GM12878 (cell line): ENCODE measurements at regions not wholly inside any gene's neighbourhood (a gene's known extent, or its start where the extent isn't known, plus 50 kb on each side); places are given as distances from the start of the nearest gene placed in this dataset.

Experiments used
- ATAC-seq: fragments of 200-7000 bp; cut with Tn5 transposase; 3 replicates; pipeline ENCODE4 v1.9.1; 2020; ENCODE audit warnings: mild to moderate bottlenecking, moderate library complexity
- BruUV-seq: library from RNA; stranded (reverse); fragments of 400-500 nt; replicated peaks from 2 replicates; lab custom pipeline; 2021; lab: Mats Ljungman, UMichigan
- CTCF ChIA-PET: fragments of 300-600 bp; sonication (Branson Sonifier 250); formaldehyde crosslinking; extraction: SDS; loops from one replicate; lab custom pipeline; 2021; ENCODE audit warnings: inconsistent platforms; lab: Yijun Ruan, JAX
- POLR2A ChIA-PET: fragments of 350-600 bp; formaldehyde crosslinking; extraction: SDS; loops from one replicate; lab custom pipeline; 2021; ENCODE audit warnings: inconsistent platforms; lab: Charles Lee
- RAD21 ChIA-PET: fragments of 300-600 bp; sonication (Branson Sonifier 250); formaldehyde crosslinking; loops from one replicate; lab custom pipeline; 2023; ENCODE audit warnings: antibody characterized with exemption; ENCODE audit not compliant: unreplicated experiment; lab: Charles Lee
- SMC1A ChIA-PET: fragments of 300-600 bp; sonication (Branson Sonifier 250); formaldehyde crosslinking; loops from one replicate; lab custom pipeline; 2023; ENCODE audit not compliant: unreplicated experiment, uncharacterized antibody; lab: Charles Lee
- DNase-seq: peaks from one replicate; pipeline ENCODE4 v3.0.0-alpha.2; 2011; ENCODE audit warnings: low read depth, low spot score
- FAIRE-seq: peaks from 3 replicates; lab custom pipeline; 2011; peaks lifted over from hg19 to GRCh38; lab: Jason Lieb, UNC
- H2AFZ ChIP-seq: 2 replicates; pipeline ENCODE4 v1.6.0; 2011; ENCODE audit warnings: low read depth, low read length, control low read depth; ENCODE audit not compliant: control insufficient read depth
- H3K27ac ChIP-seq: 2 replicates; pipeline ENCODE4 v1.5.1; 2011; ENCODE audit warnings: control low read depth; ENCODE audit not compliant: control insufficient read depth, insufficient read depth
- H3K27me3 ChIP-seq, 2 experiments: replicated peaks in 1 of 2; 2 replicates each; pipeline versions ENCODE4 v1.6.0 to v1.6.1; 2011; ENCODE audit warnings: low read length in 1 of 2; ENCODE audit not compliant: control insufficient read depth in 2 of 2, insufficient read depth in 2 of 2
- H3K36me3 ChIP-seq, 2 experiments: 2 replicates each; pipeline ENCODE4 v1.5.1; 2011; ENCODE audit warnings: low read length in 1 of 2; ENCODE audit not compliant: control insufficient read depth in 2 of 2, insufficient read depth in 2 of 2
- H3K4me1 ChIP-seq: 2 replicates; pipeline ENCODE4 v1.6.1; 2011; ENCODE audit warnings: mild to moderate bottlenecking, low read length, moderate library complexity, mixed read lengths; ENCODE audit not compliant: control insufficient read depth, insufficient read depth
- H3K4me2 ChIP-seq: 2 replicates; pipeline ENCODE4 v1.6.0; 2011; ENCODE audit warnings: control low read depth; ENCODE audit not compliant: control insufficient read depth, insufficient read depth
- H3K4me3 ChIP-seq: fragments of 200-600 bp; sonication (generic); 2 replicates; pipeline ENCODE4 v1.5.1; 2016
- H3K79me2 ChIP-seq: 2 replicates; pipeline ENCODE4 v1.6.0; 2011; ENCODE audit warnings: low read length; ENCODE audit not compliant: control insufficient read depth, insufficient read depth
- H3K9ac ChIP-seq: 2 replicates; pipeline ENCODE4 v1.8.0; 2011; ENCODE audit warnings: low read length, control low read depth, mixed read lengths; ENCODE audit not compliant: control insufficient read depth, insufficient read depth
- H3K9me3 ChIP-seq: replicated peaks from 3 replicates; pipeline ENCODE4 v1.5.1; 2011; ENCODE audit warnings: mild to moderate bottlenecking, low read length; ENCODE audit not compliant: control insufficient read depth, insufficient read depth
- H4K20me1 ChIP-seq: 2 replicates; pipeline ENCODE4 v1.6.0; 2011; ENCODE audit not compliant: control insufficient read depth, insufficient read depth
- ATF3 ChIP-seq: IDR thresholded peaks from 2 replicates; pipeline ENCODE4 v1.6.1; 2011; ENCODE audit warnings: low read depth, mild to moderate bottlenecking, low read length, moderate library complexity, borderline replicate concordance; ENCODE audit errors: extremely low read depth
- BCL11A ChIP-seq: IDR thresholded peaks from 2 replicates; pipeline ENCODE4 v1.6.1; 2011; ENCODE audit warnings: low read depth, low read length
- EED ChIP-seq: sonication (generic); IDR thresholded peaks from 2 replicates; pipeline ENCODE4 v1.6.1; 2016; ENCODE audit warnings: antibody characterized with exemption, low read depth
- FOXK2 ChIP-seq: fragments of 450-650 bp; IDR thresholded peaks from 2 replicates; pipeline ENCODE4 v1.6.1; 2017; ENCODE audit warnings: mild to moderate bottlenecking, moderate library complexity
- HDAC2 ChIP-seq: fragments of 200-600 bp; sonication (generic); IDR thresholded peaks from 2 replicates; pipeline ENCODE4 v1.6.1; 2017
- JUND ChIP-seq: IDR thresholded peaks from 2 replicates; pipeline ENCODE4 v1.6.1; 2012; ENCODE audit warnings: low read depth, mild to moderate bottlenecking, low read length, improper control_type of control experiment, moderate library complexity
- MTA2 ChIP-seq: fragments of 450-650 bp; IDR thresholded peaks from 2 replicates; pipeline ENCODE4 v1.6.1; 2016; ENCODE audit warnings: low read depth, mild to moderate bottlenecking, moderate library complexity
- MYB ChIP-seq: fragments of 150-350 bp; IDR thresholded peaks from 2 replicates; pipeline ENCODE4 v1.6.1; 2014; ENCODE audit warnings: mild to moderate bottlenecking, low read depth, low read length, borderline replicate concordance
- NFIC ChIP-seq: IDR thresholded peaks from 2 replicates; pipeline ENCODE4 v1.6.1; 2012; ENCODE audit warnings: low read depth, mild to moderate bottlenecking, inconsistent platforms, low read length, moderate library complexity
- PML ChIP-seq: IDR thresholded peaks from 2 replicates; pipeline ENCODE4 v1.6.1; 2012; ENCODE audit warnings: low read length, inconsistent platforms
- POLR2A ChIP-seq: IDR thresholded peaks from 2 replicates; pipeline ENCODE4 v1.6.1; 2011; ENCODE audit warnings: low read depth, mild to moderate bottlenecking, low read length
- POLR2AphosphoS2 ChIP-seq: IDR thresholded peaks from 2 replicates; pipeline ENCODE4 v1.6.1; 2011; ENCODE audit warnings: low read depth, mild to moderate bottlenecking, low read length, improper control_type of control experiment, moderate library complexity
- POLR2AphosphoS5 ChIP-seq: IDR thresholded peaks from 2 replicates; pipeline ENCODE4 v1.6.1; 2011; ENCODE audit warnings: mild to moderate bottlenecking, low read length, inconsistent platforms
- RCOR1 ChIP-seq: conservative IDR thresholded peaks from 2 replicates; pipeline ENCODE4 v1.6.1; 2012; ENCODE audit warnings: low read depth, low read length, improper control_type of control experiment
- SIX5 ChIP-seq: IDR thresholded peaks from 2 replicates; pipeline ENCODE4 v1.6.1; 2011; ENCODE audit warnings: mild to moderate bottlenecking, low read depth, low read length, moderate library complexity; ENCODE audit not compliant: severe bottlenecking
- SREBF1 ChIP-seq: IDR thresholded peaks from 2 replicates; pipeline ENCODE4 v1.6.1; 2012; ENCODE audit warnings: mild to moderate bottlenecking, low read length
- TBL1XR1 ChIP-seq: IDR thresholded peaks from 2 replicates; pipeline ENCODE4 v1.6.1; 2012; ENCODE audit warnings: low read depth, low read length, improper control_type of control experiment
- WGBS: methylation state at CpG from one replicate; pipeline ENCODE4 v1.1.6; 2016; ENCODE audit warnings: low lambda C conversion rate; ENCODE audit not compliant: insufficient replicate concordance, insufficient coverage; ENCODE audit errors: missing lambda C conversion rate; 5-methylcytosine and 5-hydroxymethylcytosine counted together
- in situ Hi-C: fragments of 300-500 bp; cut with MboI; formaldehyde crosslinking; loops from 9 replicates; pipeline ENCODE4 v1.14.3; 2018; ENCODE audit warnings: mixed read lengths
- intact Hi-C: fragments of 100-400 bp; cut with micrococcal nuclease; formaldehyde crosslinking; loops from one replicate; pipeline ENCODE4 v1.14.2; 2022; ENCODE audit not compliant: unreplicated experiment
- TF ChIP-seq, protein P1 (sequence below): fragments of 450-650 bp; conservative IDR thresholded peaks from 2 replicates; pipeline ENCODE4 v1.6.1; 2017; ENCODE audit warnings: mild to moderate bottlenecking, moderate library complexity
- TF ChIP-seq, protein P2 (sequence below): IDR thresholded peaks from 2 replicates; pipeline ENCODE4 v1.6.1; 2012; ENCODE audit warnings: low read depth, low read length, improper control_type of control experiment

GRCh38 chr15:96435841-96436240 lies 105.3 kb downstream of the NR2F2 start:
- DNase-seq (no peak), FAIRE-seq (no peak), ATAC-seq (no peak)
- Histone ChIP-seq H3K4me2 (no peak overlapping the region), H3K27ac (no peak overlapping the region), H3K4me3 (no peak overlapping the region), H4K20me1 (no peaks in the 10 kb centered on the region), H3K9me3 (no peaks in the 10 kb centered on the region), H3K9ac (no peak overlapping the region), H3K4me1 (no peaks in the 10 kb centered on the region), H3K79me2 (no peaks in the 10 kb centered on the region), H3K27me3 (no peaks in the 10 kb centered on the region; a peak in 2 of 4 replicates), H2AFZ (no peak overlapping the region), H3K36me3 (no peaks in the 10 kb centered on the region)
- in situ Hi-C loops (no loop called here), intact Hi-C loops (no loop called here)
- ChIA-PET RAD21 (no interaction called here), POLR2A (no interaction called here), SMC1A (no interaction called here), CTCF (no interaction called here)
- no TSS peak for BruUV-seq
- WGBS = 60% methylated on average over 3 of the region's 3 CpGs
- TF ChIP-seq POLR2AphosphoS5 (no peak), SIX5 (no peak), BCL11A (no peak), MYB (no peak), PML (no peak), POLR2AphosphoS2 (no peak), RCOR1 (no peak), MTA2 (no peak), POLR2A (no peak), TBL1XR1 (no peak)

- DNase-seq = no peak
- no peak overlapping the region for H3K4me2 ChIP-seq
- in situ Hi-C loops (no loop called here), intact Hi-C loops (no loop called here)
- no peaks in the 10 kb centered on the region for H3K36me3 ChIP-seq
- no peaks in the 10 kb centered on the region; a peak in 1 of 4 replicates for H3K27me3 ChIP-seq
- ChIA-PET POLR2A (no interaction called here), RAD21 (no interaction called here), CTCF (no interaction called here), SMC1A (interaction anchor here (0.7 to 0.9 kb wide), 2 partner anchors 9 to 1284 kb away, joined by 3 to 4 read pairs; no protein-coding TSS in a partner anchor)
- no peaks in the 10 kb centered on the region for H4K20me1 ChIP-seq
- ATAC-seq = no peak
- BruUV-seq = no TSS peak
- H3K79me2 ChIP-seq = no peaks in the 10 kb centered on the region
- no peak overlapping the region for H3K27ac ChIP-seq
- no peaks in the 10 kb centered on the region for H3K9me3 ChIP-seq
- H3K4me3 ChIP-seq = no peak overlapping the region
- TF ChIP-seq, protein P1, sequence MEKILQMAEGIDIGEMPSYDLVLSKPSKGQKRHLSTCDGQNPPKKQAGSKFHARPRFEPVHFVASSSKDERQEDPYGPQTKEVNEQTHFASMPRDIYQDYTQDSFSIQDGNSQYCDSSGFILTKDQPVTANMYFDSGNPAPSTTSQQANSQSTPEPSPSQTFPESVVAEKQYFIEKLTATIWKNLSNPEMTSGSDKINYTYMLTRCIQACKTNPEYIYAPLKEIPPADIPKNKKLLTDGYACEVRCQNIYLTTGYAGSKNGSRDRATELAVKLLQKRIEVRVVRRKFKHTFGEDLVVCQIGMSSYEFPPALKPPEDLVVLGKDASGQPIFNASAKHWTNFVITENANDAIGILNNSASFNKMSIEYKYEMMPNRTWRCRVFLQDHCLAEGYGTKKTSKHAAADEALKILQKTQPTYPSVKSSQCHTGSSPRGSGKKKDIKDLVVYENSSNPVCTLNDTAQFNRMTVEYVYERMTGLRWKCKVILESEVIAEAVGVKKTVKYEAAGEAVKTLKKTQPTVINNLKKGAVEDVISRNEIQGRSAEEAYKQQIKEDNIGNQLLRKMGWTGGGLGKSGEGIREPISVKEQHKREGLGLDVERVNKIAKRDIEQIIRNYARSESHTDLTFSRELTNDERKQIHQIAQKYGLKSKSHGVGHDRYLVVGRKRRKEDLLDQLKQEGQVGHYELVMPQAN = no peak
- TF ChIP-seq EED (no peak), JUND (no peak), NFIC (no peak), FOXK2 (no peak), SREBF1 (no peak), ATF3 (no peak), HDAC2 (no peak)
- TF ChIP-seq, protein P2, sequence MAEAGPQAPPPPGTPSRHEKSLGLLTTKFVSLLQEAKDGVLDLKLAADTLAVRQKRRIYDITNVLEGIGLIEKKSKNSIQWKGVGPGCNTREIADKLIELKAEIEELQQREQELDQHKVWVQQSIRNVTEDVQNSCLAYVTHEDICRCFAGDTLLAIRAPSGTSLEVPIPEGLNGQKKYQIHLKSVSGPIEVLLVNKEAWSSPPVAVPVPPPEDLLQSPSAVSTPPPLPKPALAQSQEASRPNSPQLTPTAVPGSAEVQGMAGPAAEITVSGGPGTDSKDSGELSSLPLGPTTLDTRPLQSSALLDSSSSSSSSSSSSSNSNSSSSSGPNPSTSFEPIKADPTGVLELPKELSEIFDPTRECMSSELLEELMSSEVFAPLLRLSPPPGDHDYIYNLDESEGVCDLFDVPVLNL = no peak
- no peak overlapping the region for H2AFZ ChIP-seq
- no peak overlapping the region for H3K9ac ChIP-seq
- WGBS = 15% methylated on average over 4 of the region's 4 CpGs
- FAIRE-seq = no peak
- H3K4me1 ChIP-seq = no peaks in the 10 kb centered on the region
Measured at GRCh38 chr15:96440978-96441377, 110.5 kb downstream of the NR2F2 start.
